GM18502 (cell line): ENCODE measurements at regions not wholly inside any gene's neighbourhood (a gene's known extent, or its start where the extent isn't known, plus 50 kb on each side); places are given as distances from the start of the nearest gene placed in this dataset.
A peak's percentile ranks its signal among the peaks of the same experiment; 100 is the strongest.

Experiments used
- ATAC-seq: cut with Tn5 transposase; IDR thresholded peaks from one replicate; pipeline ENCODE4 v1.9.1; 2021; ENCODE audit warnings: mild to moderate bottlenecking; ENCODE audit not compliant: unreplicated experiment, poor library complexity

- no peak for ATAC-seq
Observed at GRCh38 chr1:101154547-101154946, 82.3 kb upstream of the S1PR1 start.

DNA sequence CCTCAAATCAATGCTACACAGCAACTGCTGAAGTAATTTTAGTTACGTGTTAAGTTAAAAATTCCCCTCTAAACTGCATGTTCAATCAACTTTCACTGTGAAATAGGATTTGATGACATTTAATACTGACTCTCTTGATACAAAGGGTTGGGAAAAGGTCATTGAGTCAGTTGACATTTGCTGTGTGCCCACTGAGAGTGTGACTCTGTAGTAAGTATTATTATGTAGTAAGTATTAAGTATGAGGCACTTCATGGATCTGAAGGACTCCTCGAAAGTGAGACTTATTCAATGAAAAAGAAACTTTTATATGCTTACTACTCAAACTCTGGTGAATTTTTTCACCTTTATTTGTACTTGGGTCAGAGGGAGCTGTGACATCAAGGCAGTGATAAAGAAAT lies 83.1 kb upstream of the S1PR1 start:
- ATAC-seq, result no peak

DNA sequence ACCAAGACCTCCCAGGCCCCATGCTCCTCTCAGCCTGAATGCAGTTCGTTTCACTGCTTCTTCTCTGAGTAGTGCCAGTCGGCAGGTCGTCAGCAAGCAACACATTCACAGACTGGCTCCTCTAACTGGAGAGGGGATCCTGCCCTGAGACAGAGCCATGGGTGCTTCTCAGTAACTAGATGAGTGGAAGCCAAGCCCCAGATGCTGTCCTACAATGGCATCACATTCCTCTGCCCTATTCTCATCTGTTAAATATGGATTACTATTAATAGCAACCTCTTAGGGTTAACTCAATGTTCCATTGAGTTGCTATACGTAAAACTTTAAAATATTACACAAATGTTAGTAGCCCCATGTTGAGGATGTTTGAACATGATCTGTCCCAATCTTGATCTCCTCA lies 84.2 kb upstream of the S1PR1 start:
- ATAC-seq, result no peak

DNA sequence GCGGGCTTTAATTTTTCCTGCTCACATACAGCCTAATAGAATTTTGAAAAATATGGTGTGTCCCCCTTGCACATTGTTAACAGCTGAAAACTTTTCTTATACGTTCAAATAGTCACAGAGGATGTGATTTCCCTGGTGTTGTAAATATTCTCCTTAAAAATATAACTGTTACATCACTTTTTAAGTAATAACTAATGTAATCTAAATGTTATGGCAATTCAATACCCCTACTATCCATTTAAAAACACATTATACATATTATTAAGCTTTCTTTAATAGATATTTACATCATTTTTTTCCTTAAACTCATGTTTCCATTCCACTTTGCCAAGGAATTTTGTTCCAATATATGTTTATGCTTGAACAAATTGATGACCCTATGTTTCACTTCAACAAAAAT lies 85.5 kb upstream of the S1PR1 start:
- no peak for ATAC-seq

GRCh38 chr1:101150670-101151069 lies 86.1 kb upstream of the S1PR1 start:
- ATAC-seq, result no peak

GRCh38 chr1:101150266-101150665 lies 86.6 kb upstream of the S1PR1 start:
- no peak for ATAC-seq

- no peak for ATAC-seq
Observed at GRCh38 chr1:101148980-101149379, 87.8 kb upstream of the S1PR1 start.

DNA sequence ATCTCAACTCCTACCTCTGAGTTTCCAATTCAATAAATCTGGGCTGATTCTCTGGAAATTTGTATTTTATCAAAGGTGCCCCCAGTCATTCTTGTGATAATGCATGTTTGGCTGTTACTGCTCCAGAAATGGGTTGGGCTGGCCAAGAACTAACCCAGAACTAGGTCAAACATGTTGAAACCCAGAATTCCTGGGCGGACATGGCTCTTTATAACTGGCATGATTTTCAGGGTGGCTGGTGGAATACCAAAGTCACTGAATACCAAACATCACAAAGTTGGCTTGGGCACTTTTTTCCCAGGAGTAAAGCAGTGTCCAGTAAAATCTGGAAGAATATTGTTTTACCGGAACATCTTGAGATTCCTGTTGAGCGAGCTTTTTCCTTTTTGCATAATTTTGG lies 89.4 kb upstream of the S1PR1 start:
- ATAC-seq, result no peak

DNA sequence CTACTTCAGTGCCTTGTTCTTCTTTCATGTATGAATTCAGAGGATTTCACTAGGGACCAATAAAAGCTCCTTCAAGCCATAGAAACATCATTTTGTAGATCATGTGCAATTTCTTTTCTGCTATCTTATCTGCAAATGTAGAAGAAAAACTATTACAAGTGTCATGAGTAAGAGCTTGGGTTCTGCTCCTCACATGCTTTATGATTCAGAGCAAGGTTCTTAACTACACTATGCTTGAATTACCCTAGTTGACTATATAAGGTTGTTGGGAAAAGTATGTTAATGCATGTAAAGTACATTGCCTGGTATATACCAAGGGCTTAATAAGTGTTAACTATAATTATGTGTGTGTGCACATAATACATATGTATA lies 91.4 kb upstream of the S1PR1 start:
- peak; percentile 12 for ATAC-seq

- peak; percentile 61 for ATAC-seq
Observed at GRCh38 chr1:101144671-101145448, 92.0 kb upstream of the S1PR1 start.

GRCh38 chr1:101142244-101142643 lies 94.6 kb upstream of the S1PR1 start:
- no peak for ATAC-seq

GRCh38 chr1:101141376-101141775 lies 95.4 kb upstream of the S1PR1 start:
- ATAC-seq, result no peak

- no peak for ATAC-seq
Observed at GRCh38 chr1:101139821-101140718, 96.7 kb upstream of the S1PR1 start.

DNA sequence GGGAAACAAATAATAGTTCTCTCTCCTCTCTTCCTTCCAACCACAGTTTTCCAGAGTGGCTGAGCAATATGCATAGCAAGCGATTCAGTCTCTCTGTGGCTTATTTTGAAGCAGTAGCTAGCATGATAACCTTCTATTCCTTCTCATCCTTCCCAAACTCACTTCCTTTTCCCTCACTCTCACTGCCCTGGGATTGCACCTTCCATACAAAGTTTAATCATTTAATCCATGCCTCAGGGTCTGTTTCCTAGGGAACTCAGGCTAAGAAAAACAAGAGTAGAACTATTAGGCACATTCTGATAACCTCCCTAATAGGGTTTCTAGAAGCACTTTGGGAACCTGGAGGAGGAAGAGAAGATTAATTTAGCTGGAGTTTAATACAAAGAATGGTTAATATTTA lies 97.7 kb upstream of the S1PR1 start:
- no peak for ATAC-seq

- ATAC-seq, result peak; percentile 41
Observed at GRCh38 chr1:101137144-101138126, 99.4 kb upstream of the S1PR1 start.

DNA sequence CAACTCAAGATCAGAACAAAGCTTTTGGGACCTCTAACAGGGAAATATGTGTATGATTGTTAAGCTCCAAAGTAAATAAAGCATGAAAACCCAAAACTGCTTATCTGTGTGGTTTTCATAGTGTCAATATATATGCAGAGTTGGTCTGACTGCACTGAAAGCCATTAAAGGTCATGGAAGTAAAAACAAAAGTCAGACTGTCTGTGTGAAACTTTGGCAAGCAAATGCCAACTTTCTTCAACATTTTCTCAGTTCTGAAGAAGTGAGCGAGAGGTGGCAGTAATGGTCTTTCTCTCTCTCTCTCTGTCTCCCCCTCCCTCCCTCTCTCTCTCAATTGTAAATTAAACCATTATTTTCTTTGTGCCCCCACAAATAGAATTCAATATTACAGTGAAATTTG lies 100.1 kb upstream of the S1PR1 start:
- peak; percentile 77 for ATAC-seq

- no peak for ATAC-seq
Observed at GRCh38 chr1:101136271-101136670, 100.5 kb upstream of the S1PR1 start.

DNA sequence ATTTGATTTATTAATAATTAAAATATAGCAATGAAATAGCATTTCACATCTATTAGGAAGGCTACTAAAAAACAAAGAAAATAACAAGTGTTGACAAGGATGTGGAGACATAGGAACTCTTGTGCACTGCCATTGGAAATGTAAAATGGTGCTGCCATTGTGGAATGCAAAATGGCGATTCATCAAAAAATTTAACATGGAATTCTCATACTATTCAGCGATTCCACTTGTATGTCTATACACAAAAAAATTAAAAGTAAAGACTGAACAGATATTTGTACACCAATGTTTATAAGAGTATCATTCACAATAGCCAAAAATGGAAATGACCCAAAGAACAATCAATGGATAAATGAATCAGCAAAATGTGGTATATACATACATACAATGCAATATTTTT lies 101.3 kb upstream of the S1PR1 start:
- no peak for ATAC-seq

- no peak for ATAC-seq
Observed at GRCh38 chr1:101131239-101131843, 105.5 kb upstream of the S1PR1 start.

- ATAC-seq, result no peak
Observed at GRCh38 chr1:101130673-101131072, 105.1 kb upstream of the DPH5 start.
